ENCODE measurements at regions not wholly inside any gene's neighbourhood (a gene's known extent, or its start where the extent isn't known, plus 50 kb on each side); places are given as distances from the start of the nearest gene placed in this dataset.

- DNase-seq (ENCODE audit: low spot score): no peak
Observed at GRCh38 chr7:32346253-32346652, 143.9 kb downstream of the LSM5 start.

GRCh38 chr7:32336726-32337125 is 153.5 kb downstream of the LSM5 start:
- DNase-seq (ENCODE audit: low spot score): no peak

GRCh38 chr7:32335107-32335506 is 155.1 kb downstream of the LSM5 start:
- DNase-seq (ENCODE audit: low spot score): no peak

- DNase-seq (ENCODE audit: low spot score): no peak
Observed at GRCh38 chr7:32330602-32331001, 159.6 kb downstream of the LSM5 start.

- no peak for DNase-seq (ENCODE audit: low spot score)
Observed at GRCh38 chr7:32326078-32326477, 164.1 kb downstream of the LSM5 start.

- no peak for DNase-seq (ENCODE audit: low spot score)
Observed at GRCh38 chr7:32323712-32324111, 166.5 kb downstream of the LSM5 start.

GRCh38 chr7:32319012-32319382 is 171.2 kb downstream of the LSM5 start:
- DNase-seq (ENCODE audit: low spot score): no peak

GRCh38 chr7:32318300-32319011 is 171.7 kb downstream of the LSM5 start:
- no peak for DNase-seq (ENCODE audit: low spot score)

- no peak for DNase-seq (ENCODE audit: low spot score)
Observed at GRCh38 chr7:32316839-32317238, 173.3 kb downstream of the LSM5 start.

GRCh38 chr7:32314761-32315160 is 175.4 kb downstream of the LSM5 start:
- DNase-seq (ENCODE audit: low spot score): no peak

- no peak for DNase-seq (ENCODE audit: low spot score)
Observed at GRCh38 chr7:32301427-32301826, 188.8 kb downstream of the LSM5 start.

GRCh38 chr7:32299133-32299702 is 191.0 kb downstream of the LSM5 start:
- DNase-seq (ENCODE audit: low spot score): no peak

- DNase-seq (ENCODE audit: low spot score): no peak
Observed at GRCh38 chr7:32298408-32299132, 191.6 kb downstream of the LSM5 start.

GRCh38 chr7:32293833-32294232 is 196.3 kb downstream of the LSM5 start:
- DNase-seq (ENCODE audit: low spot score): no peak

- DNase-seq (ENCODE audit: low spot score): no peak
Observed at GRCh38 chr7:32289651-32290414, 200.3 kb downstream of the LSM5 start.

GRCh38 chr7:32285698-32286097 is 204.5 kb downstream of the LSM5 start:
- no peak for DNase-seq (ENCODE audit: low spot score)

GRCh38 chr7:32283546-32283945 is 206.6 kb downstream of the LSM5 start:
- no peak for DNase-seq (ENCODE audit: low spot score)

GRCh38 chr7:32279500-32279899 is 209.3 kb upstream of the PDE1C start:
- no peak for DNase-seq (ENCODE audit: low spot score)

GRCh38 chr7:32275216-32276009 is 205.2 kb upstream of the PDE1C start:
- DNase-seq (ENCODE audit: low spot score): no peak

GRCh38 chr7:32273297-32273696 is 203.1 kb upstream of the PDE1C start:
- DNase-seq (ENCODE audit: low spot score): no peak

- DNase-seq (ENCODE audit: low spot score): no peak
Observed at GRCh38 chr7:32266932-32267475, 196.8 kb upstream of the PDE1C start.

Measured in NAMALWA (cell line).